ENCODE measurements at regions not wholly inside any gene's neighbourhood (a gene's known extent, or its start where the extent isn't known, plus 50 kb on each side); places are given as distances from the start of the nearest gene placed in this dataset.
A peak's percentile ranks its signal among the peaks of the same experiment; 100 is the strongest.
"Not testable (repeated sequence)": the region's sequence is repeated elsewhere in the genome, so short reads cannot be mapped to it uniquely, and the experiment has no call there.

GRCh38 chr5:126677121-126677520 lies 76.4 kb downstream of the PHAX start:
- intact Hi-C loops (cut with DNase I) = loop anchor here (5.0 to 10.0 kb wide), 2 partner anchors 100 to 108 kb away; partner anchors contain the start of gene LMNB1 (in 1 of the 2)
- no peak for DNase-seq (ENCODE audit: low spot score)

- no peak for DNase-seq (ENCODE audit: low spot score)
- intact Hi-C loops (cut with DNase I) = no loop called here
Observed at GRCh38 chr5:126680191-126680817, 79.6 kb downstream of the PHAX start.

- intact Hi-C loops (cut with DNase I); DNase-seq (ENCODE audit: low spot score): not testable (repeated sequence)
Observed at GRCh38 chr5:126681314-126681713, 80.6 kb downstream of the PHAX start.

- DNase-seq (ENCODE audit: low spot score) = peak; percentile 88
- intact Hi-C loops (cut with DNase I) = no loop called here
Observed at GRCh38 chr5:126681970-126682369, 81.2 kb downstream of the PHAX start.

- no peak for DNase-seq (ENCODE audit: low spot score)
- intact Hi-C loops (cut with DNase I) = no loop called here
Observed at GRCh38 chr5:126682856-126683255, 82.1 kb downstream of the PHAX start.

- no peak for DNase-seq (ENCODE audit: low spot score)
- intact Hi-C loops (cut with DNase I) = no loop called here
Observed at GRCh38 chr5:126683912-126684311, 83.2 kb downstream of the PHAX start.

- intact Hi-C loops (cut with DNase I) = not testable (repeated sequence)
Observed at GRCh38 chr5:126684656-126685442, 84.1 kb downstream of the PHAX start.

GRCh38 chr5:126686451-126687126 lies 85.8 kb downstream of the PHAX start:
- intact Hi-C loops (cut with DNase I) = no loop called here
- DNase-seq (ENCODE audit: low spot score) = no peak

More at GRCh38 chr5:126684656-126685442, 84.1 kb downstream of the PHAX start:
- not testable (repeated sequence) for DNase-seq (ENCODE audit: low spot score)

- intact Hi-C loops (cut with DNase I) = no loop called here
- DNase-seq (ENCODE audit: low spot score) = no peak
Observed at GRCh38 chr5:126692971-126693370, 84.0 kb upstream of the LMNB1 start.

GRCh38 chr5:126693806-126694205 lies 83.1 kb upstream of the LMNB1 start:
- DNase-seq (ENCODE audit: low spot score) = no peak
- intact Hi-C loops (cut with DNase I) = no loop called here

GRCh38 chr5:126694403-126694802 lies 82.5 kb upstream of the LMNB1 start:
- intact Hi-C loops (cut with DNase I) = no loop called here
- DNase-seq (ENCODE audit: low spot score) = no peak

- no peak for DNase-seq (ENCODE audit: low spot score)
- intact Hi-C loops (cut with DNase I) = no loop called here
Observed at GRCh38 chr5:126695091-126695490, 81.8 kb upstream of the LMNB1 start.

- intact Hi-C loops (cut with DNase I) = no loop called here
- no peak for DNase-seq (ENCODE audit: low spot score)
Observed at GRCh38 chr5:126707080-126707479, 69.9 kb upstream of the LMNB1 start.

GRCh38 chr5:126715765-126716164 lies 61.2 kb upstream of the LMNB1 start:
- intact Hi-C loops (cut with DNase I) = no loop called here
- no peak for DNase-seq (ENCODE audit: low spot score)

GRCh38 chr5:126716861-126717260 lies 60.1 kb upstream of the LMNB1 start:
- intact Hi-C loops (cut with DNase I) = no loop called here
- no peak for DNase-seq (ENCODE audit: low spot score)

GRCh38 chr5:126718236-126718868 lies 58.6 kb upstream of the LMNB1 start:
- DNase-seq (ENCODE audit: low spot score) = no peak
- intact Hi-C loops (cut with DNase I) = no loop called here

- intact Hi-C loops (cut with DNase I) = no loop called here
- DNase-seq (ENCODE audit: low spot score) = no peak
Observed at GRCh38 chr5:126720369-126720768, 56.6 kb upstream of the LMNB1 start.

GRCh38 chr5:126723643-126724042 lies 53.3 kb upstream of the LMNB1 start:
- intact Hi-C loops (cut with DNase I) = no loop called here
- DNase-seq (ENCODE audit: low spot score) = no peak

Measured in posterior vena cava (tissue), 2 donors.